NCI-H2196 (cell line): ENCODE measurements at regions not wholly inside any gene's neighbourhood (a gene's known extent, or its start where the extent isn't known, plus 50 kb on each side); places are given as distances from the start of the nearest gene placed in this dataset.

Experiments used
- DNase-seq: peaks from one replicate; lab custom pipeline; 2025; ENCODE audit not compliant: unreplicated experiment; lab: John Stamatoyannopoulos, UW

DNA sequence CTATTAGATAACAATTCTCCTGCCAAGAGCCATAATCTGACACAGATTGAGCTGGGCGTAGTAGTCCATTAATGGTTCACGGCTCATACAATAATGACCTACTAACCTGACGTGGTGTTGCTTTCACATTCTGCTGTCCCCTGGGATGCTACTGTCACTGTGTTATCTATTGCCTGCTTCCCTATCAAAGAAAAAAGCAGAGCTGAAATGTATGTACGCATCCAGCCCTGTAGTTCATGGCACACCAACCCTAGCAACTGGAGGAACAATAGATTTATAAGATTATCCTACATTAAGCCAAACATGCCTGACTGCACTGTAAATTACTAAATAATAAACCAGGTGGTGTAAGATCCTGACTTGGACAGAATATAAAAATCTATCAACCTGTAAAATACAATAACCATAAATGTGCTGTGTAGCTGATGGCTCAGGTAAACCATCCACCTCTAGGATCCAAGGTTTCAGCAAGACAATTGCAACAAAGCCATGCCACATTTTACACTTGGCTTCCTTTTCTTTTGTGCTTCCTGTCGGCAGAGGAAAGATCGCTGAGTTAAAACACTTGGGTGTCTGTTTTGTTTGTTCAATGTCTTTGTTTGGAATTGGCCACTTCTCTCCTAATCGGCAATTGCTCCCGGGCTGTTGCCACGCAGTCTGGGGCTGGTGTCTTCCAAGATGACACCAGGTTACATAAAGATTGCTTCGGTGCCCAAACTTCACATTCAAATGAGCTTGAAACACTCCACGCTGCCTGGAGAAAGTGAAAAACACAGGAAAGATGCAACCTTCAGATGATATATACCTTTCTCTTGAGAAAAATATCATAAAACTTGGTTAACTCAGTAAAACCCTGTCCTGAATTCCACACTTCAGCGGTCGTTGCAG lies 143.9 kb upstream of the MGMT start:
- no peak for DNase-seq

DNA sequence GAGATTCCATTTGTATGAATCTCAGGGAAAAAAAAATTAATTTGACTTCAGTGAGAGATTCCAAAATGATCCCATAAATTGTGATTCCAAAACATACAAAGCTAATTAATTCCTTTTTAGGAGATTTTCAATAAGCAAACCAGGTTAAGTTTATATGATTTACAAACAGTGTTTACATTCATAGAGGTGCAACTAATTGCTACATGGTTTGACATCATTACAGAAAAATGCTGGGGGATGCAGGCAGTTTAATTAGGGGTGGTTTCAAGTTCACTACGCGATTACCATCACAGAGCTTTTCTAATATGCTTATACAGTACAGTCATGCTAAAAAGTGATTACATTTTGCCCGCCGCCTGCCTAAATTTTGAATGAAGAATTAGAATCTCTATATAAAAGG lies 143.2 kb upstream of the MGMT start:
- DNase-seq = no peak

- no peak for DNase-seq
Measured at GRCh38 chr10:129325893-129326292, 141.1 kb upstream of the MGMT start.

- DNase-seq = no peak
Measured at GRCh38 chr10:129328546-129328945, 138.5 kb upstream of the MGMT start.

- no peak for DNase-seq
Measured at GRCh38 chr10:129329385-129330055, 137.5 kb upstream of the MGMT start.

DNA sequence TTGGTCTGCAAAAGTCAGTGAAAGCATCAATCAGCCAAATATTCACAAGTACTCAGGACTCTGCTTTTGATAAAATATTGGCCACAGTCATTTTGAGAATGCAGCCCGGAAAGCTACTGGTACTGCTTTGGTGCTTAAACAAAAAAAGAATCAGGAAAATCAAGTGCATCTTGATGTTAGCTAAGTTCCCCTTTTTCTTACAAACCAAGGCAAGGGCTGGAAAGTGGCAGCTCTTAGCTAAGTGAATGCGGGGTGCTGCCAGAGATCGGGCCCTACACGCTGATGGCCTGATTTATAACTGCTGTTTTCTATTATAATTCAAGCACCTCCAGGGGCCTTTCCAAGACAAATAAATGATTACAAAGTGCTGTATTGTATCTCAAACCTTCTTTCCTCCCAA lies 136.8 kb upstream of the MGMT start:
- DNase-seq = no peak

GRCh38 chr10:129331207-129331838 lies 135.7 kb upstream of the MGMT start:
- no peak for DNase-seq

GRCh38 chr10:129331839-129332220 lies 135.2 kb upstream of the MGMT start:
- no peak for DNase-seq

- no peak for DNase-seq
Measured at GRCh38 chr10:129332476-129332875, 134.6 kb upstream of the MGMT start.

- DNase-seq = no peak
Measured at GRCh38 chr10:129333706-129334105, 133.3 kb upstream of the MGMT start.

DNA sequence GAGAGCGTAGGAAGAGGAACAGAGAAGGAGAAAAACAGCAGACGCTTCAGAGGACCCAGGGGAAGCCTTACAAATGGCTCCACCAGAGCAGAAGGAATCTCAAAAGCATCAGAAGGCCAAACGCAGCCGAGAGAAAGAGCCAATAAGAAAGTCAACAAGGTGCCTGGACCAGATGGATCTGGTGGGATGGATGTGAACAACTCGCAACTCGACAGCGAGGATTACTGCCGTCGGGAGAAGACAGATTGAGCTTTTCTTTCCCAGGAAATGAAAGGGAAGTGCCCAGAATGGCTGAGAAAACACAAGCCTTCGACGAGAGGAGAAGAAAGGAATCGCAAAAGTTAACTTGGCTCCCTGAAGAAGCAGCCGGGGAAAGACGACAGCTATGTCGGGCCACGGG lies 132.8 kb upstream of the MGMT start:
- DNase-seq = no peak

DNA sequence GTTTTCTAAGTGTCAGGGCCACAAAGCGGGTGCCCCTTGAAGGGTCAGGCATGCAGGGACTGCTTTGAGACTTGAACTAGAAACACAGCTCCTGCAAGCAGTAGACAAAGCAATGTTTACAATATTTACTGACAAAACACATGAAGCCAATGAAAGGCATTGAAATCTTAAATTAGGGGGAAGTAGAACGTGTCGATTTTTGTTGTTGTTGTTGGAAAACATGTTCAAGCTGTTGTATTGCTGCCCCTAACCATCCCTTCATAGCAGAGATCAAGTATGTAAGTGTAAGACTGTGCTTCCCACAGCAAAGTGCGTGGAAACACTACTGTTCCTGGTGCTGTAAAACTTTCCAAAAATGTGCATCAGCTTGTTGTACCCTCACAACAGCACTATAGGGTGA lies 131.6 kb upstream of the MGMT start:
- DNase-seq = no peak

DNA sequence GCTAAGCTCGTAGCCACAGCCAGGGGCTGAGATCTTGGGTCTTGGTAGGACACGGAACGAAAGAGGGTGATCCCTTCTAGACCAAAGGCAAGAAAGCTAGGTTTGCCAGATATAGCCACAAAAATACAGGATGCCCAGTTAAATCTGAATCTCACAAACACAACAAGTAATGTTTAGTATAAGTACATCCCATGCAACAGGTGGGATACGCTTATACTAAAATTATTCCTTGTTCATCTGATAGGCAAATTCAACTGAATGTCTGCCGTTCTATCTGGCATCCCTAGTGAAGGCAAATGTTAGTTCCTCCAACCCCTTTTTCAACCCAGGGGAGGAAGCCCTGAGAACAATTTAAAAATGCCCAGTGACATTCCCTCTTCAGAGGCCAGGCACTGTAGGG lies 131.1 kb upstream of the MGMT start:
- DNase-seq = no peak

- no peak for DNase-seq
Measured at GRCh38 chr10:129339191-129339590, 127.8 kb upstream of the MGMT start.

DNA sequence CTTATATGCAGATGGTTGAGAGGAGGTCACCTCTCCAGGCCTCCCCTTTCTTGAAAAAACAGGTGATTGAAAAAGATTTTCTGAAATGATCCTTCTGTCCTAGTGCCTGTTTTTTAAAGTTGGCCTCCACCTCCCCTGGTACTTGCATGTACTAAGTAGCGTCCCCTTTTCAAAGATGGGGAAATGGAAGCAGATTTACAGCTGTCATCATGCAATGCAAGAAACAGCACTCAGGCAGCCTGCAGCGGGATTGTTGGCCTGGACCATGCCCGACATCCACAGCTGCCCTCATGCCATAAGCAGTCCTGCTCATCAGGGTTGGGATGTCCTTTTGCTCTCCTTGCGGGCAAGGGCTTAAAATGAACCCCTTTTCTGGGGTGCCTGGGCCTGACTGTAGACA lies 127.2 kb upstream of the MGMT start:
- no peak for DNase-seq

DNA sequence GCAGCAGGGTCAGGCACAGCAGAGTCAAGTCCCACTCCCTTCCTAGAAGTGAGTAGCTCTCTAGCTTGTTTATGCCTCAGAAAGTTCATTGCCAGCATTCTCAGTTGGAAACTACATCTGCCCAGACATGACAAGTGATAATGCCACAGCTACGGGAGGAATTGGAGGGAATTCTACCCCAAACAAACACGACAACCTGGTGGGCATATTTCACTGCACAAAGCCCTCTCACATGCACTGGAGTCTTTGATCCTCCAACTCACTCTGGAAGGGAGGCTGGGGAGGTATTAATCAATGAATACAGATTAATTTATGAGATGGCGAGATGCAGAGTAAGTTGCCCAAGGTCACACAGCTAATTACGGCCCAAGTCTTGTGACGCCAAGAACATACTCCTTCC lies 126.0 kb upstream of the MGMT start:
- DNase-seq = no peak

DNA sequence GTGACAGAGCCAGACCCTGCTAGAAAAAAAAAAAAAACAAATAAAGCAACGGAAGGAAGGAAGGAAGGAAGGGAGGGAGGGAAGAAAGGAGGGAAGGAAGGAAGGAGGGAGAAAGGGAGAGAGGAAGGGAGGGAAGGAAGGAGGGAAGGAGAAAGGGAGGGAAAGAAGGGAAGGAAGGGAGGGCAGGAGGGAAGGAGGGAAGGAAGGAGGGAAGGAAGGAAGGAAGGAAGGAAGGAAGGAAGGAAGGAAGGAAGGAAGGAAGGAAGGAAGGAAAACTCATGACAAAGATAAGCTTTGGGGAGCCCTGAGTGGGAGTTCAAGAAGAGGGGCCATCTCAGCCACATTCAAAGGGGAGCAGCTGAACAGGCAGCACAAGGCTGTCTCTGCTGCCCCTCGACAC lies 124.7 kb upstream of the MGMT start:
- DNase-seq = no peak

- DNase-seq = no peak
Measured at GRCh38 chr10:129343141-129343540, 123.9 kb upstream of the MGMT start.

- no peak for DNase-seq
Measured at GRCh38 chr10:129344103-129344502, 122.9 kb upstream of the MGMT start.

DNA sequence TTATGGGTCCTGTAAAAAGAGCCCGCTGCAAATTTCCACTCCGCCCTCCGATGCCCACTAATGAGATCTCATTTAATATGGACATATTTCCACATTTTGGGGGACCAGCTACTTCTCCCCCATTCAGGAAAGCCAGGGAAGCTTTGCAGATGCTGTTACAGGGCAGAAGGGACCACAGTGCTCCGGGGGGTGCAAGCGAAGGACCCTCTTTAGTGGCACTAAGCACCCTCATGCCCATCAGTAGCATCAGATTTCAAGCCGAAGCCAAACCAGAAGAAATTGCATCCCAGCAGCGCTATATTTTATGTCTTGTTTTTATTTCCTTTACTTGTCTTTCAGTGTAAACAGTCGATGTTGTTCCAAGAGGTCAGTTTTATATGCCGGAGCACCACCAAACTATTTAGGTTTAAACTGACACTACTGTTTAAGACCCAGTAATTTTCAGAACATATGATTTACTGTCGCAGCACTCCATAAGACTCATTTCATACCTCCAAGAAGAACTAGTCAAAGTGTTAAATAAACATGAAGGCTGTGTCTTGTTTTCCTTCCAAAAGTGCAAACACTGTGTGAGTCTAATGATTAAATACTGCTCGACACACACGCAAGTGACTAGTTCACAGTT lies 122.2 kb upstream of the MGMT start:
- DNase-seq = no peak

- DNase-seq = no peak
Measured at GRCh38 chr10:129345763-129346162, 121.3 kb upstream of the MGMT start.

DNA sequence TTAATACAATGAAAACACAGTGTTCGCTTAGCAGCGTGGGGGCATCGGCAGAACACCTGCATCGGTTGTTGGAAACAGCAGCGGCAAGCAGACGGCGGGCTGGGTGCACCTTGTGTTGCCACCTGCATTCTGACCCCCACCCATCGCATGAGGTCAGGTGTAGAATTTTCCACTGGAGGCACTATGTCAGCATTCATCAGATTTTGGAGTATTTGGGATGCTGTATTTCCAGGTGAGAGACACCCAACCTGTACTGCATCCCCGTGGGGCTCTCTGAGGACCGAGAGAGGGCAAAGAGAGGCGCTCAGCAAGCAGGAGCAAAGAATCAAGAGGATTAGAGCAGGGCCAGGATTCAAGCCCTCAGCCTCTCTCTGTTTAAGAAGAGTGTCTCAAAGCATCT lies 116.4 kb upstream of the MGMT start:
- no peak for DNase-seq
